ENCODE measurements at regions not wholly inside any gene's neighbourhood (a gene's known extent, or its start where the extent isn't known, plus 50 kb on each side); places are given as distances from the start of the nearest gene placed in this dataset.

- intact Hi-C loops (cut with DNase I) = no loop called here
- no peak for TF ChIP-seq CTCF (IDR thresholded peaks at IDR 0.05)
- no peak overlapping the region for H3K27ac ChIP-seq
- DNase-seq = no peak
- no peaks in the 10 kb centered on the region for H3K9me3 ChIP-seq
- no peaks in the 10 kb centered on the region for H3K36me3 ChIP-seq
- no peak for ATAC-seq
- H3K4me1 ChIP-seq = peaks cover 0 to 7% (median 3%) of the 10 kb centered on the region in 3 donors
- 69 to 71% methylated on average over 5 of the region's 5 CpGs for WGBS, 2 donors
- no peak overlapping the region for H3K4me3 ChIP-seq
- FAIRE-seq = no peak
- H3K27me3 ChIP-seq = no peaks in the 10 kb centered on the region
Observed at GRCh38 chr15:35764661-35765519, 218.9 kb upstream of the DPH6 start.

GRCh38 chr15:35768949-35769348 lies 223.0 kb upstream of the DPH6 start:
- no peaks in the 10 kb centered on the region for H3K9me3 ChIP-seq
- H3K36me3 ChIP-seq = no peaks in the 10 kb centered on the region
- peaks cover 0 to 7% (median 3%) of the 10 kb centered on the region in 3 donors for H3K4me1 ChIP-seq
- H3K4me3 ChIP-seq = no peak overlapping the region
- no peak overlapping the region for H3K27ac ChIP-seq
- no peak for FAIRE-seq
- ATAC-seq = no peak
- DNase-seq = no peak
- WGBS, 2 donors = 60 to 68% methylated on average over 1 of the region's 1 CpG
- intact Hi-C loops (cut with DNase I) = no loop called here
- no peaks in the 10 kb centered on the region for H3K27me3 ChIP-seq
- no peak for TF ChIP-seq CTCF (IDR thresholded peaks at IDR 0.05)

- H3K36me3 ChIP-seq = no peaks in the 10 kb centered on the region
- DNase-seq (no peak), FAIRE-seq (no peak), ATAC-seq (no peak)
- intact Hi-C loops (cut with DNase I) = no loop called here
- no peak overlapping the region for H3K4me3 ChIP-seq
- WGBS, 2 donors = 90% methylated on average over 2 of the region's 2 CpGs
- no peak overlapping the region for H3K27ac ChIP-seq
- H3K9me3 ChIP-seq = no peaks in the 10 kb centered on the region
- H3K4me1 ChIP-seq = peaks cover 0 to 7% (median 3%) of the 10 kb centered on the region in 3 donors
- TF ChIP-seq CTCF (IDR thresholded peaks at IDR 0.05) = no peak
- H3K27me3 ChIP-seq = no peaks in the 10 kb centered on the region
Observed at GRCh38 chr15:35769656-35770055, 223.7 kb upstream of the DPH6 start.

- Histone ChIP-seq H3K27ac (no peak overlapping the region), H3K4me3 (no peak overlapping the region), H3K9me3 (no peaks in the 10 kb centered on the region), H3K36me3 (no peaks in the 10 kb centered on the region), H3K27me3 (no peaks in the 10 kb centered on the region), H3K4me1 (no peaks in the 10 kb centered on the region)
- TF ChIP-seq CTCF (IDR thresholded peaks at IDR 0.05) = no peak
- DNase-seq (peak in 1 of 6 donors; percentile 5), FAIRE-seq (no peak), ATAC-seq (no peak)
- intact Hi-C loops (cut with DNase I) = no loop called here
- WGBS, 2 donors = 72 to 76% methylated on average over 5 of the region's 5 CpGs
Observed at GRCh38 chr15:35771746-35772442, 225.9 kb upstream of the DPH6 start.

GRCh38 chr15:35774653-35775052 lies 228.7 kb upstream of the DPH6 start:
- no peak for FAIRE-seq
- WGBS, 2 donors = 92 to 93% methylated on average over 8 of the region's 8 CpGs

More at GRCh38 chr15:35774653-35775052, 228.7 kb upstream of the DPH6 start:
- intact Hi-C loops (cut with DNase I) = no loop called here
- Histone ChIP-seq H3K27me3 (no peaks in the 10 kb centered on the region), H3K36me3 (no peaks in the 10 kb centered on the region), H3K4me3 (no peak overlapping the region), H3K9me3 (no peaks in the 10 kb centered on the region), H3K27ac (no peak overlapping the region), H3K4me1 (no peaks in the 10 kb centered on the region)
- TF ChIP-seq CTCF (IDR thresholded peaks at IDR 0.05) = no peak
- ATAC-seq (no peak), DNase-seq (peak in 1 of 6 donors; percentile 24)

Measured in pancreas (tissue), 10 donors.